ENCODE measurements at regions not wholly inside any gene's neighbourhood (a gene's known extent, or its start where the extent isn't known, plus 50 kb on each side); places are given as distances from the start of the nearest gene placed in this dataset.

- no peak for DNase-seq (ENCODE audit: low read depth)
- H3K4me3 ChIP-seq (ENCODE audit: low read depth, low read length) = no peak overlapping the region
- no peak for TF ChIP-seq CTCF (conservative IDR thresholded peaks at IDR 0.05; ENCODE audit: low read depth, low read length)
Measured at GRCh38 chr4:38283724-38284123, 323.5 kb downstream of the PTTG2 start.

GRCh38 chr4:38284294-38285030 is 324.3 kb downstream of the PTTG2 start:
- no peak overlapping the region for H3K4me3 ChIP-seq (ENCODE audit: low read depth, low read length)
- DNase-seq (ENCODE audit: low read depth) = no peak
- no peak for TF ChIP-seq CTCF (conservative IDR thresholded peaks at IDR 0.05; ENCODE audit: low read depth, low read length)

GRCh38 chr4:38287101-38287851 is 327.1 kb downstream of the PTTG2 start:
- H3K4me3 ChIP-seq (ENCODE audit: low read depth, low read length) = no peak overlapping the region
- DNase-seq (ENCODE audit: low read depth) = no peak
- TF ChIP-seq CTCF (conservative IDR thresholded peaks at IDR 0.05; ENCODE audit: low read depth, low read length) = no peak

GRCh38 chr4:38289553-38289952 is 329.4 kb downstream of the PTTG2 start:
- no peak for DNase-seq (ENCODE audit: low read depth)
- no peak overlapping the region for H3K4me3 ChIP-seq (ENCODE audit: low read depth, low read length)
- no peak for TF ChIP-seq CTCF (conservative IDR thresholded peaks at IDR 0.05; ENCODE audit: low read depth, low read length)

GRCh38 chr4:38290366-38290765 is 330.2 kb downstream of the PTTG2 start:
- H3K4me3 ChIP-seq (ENCODE audit: low read depth, low read length) = no peak overlapping the region
- no peak for DNase-seq (ENCODE audit: low read depth)
- TF ChIP-seq CTCF (conservative IDR thresholded peaks at IDR 0.05; ENCODE audit: low read depth, low read length) = no peak

GRCh38 chr4:38290914-38291313 is 330.7 kb downstream of the PTTG2 start:
- DNase-seq (ENCODE audit: low read depth) = no peak
- TF ChIP-seq CTCF (conservative IDR thresholded peaks at IDR 0.05; ENCODE audit: low read depth, low read length) = no peak

More at GRCh38 chr4:38290914-38291313, 330.7 kb downstream of the PTTG2 start:
- no peak overlapping the region for H3K4me3 ChIP-seq (ENCODE audit: low read depth, low read length)
